ENCODE measurements at regions not wholly inside any gene's neighbourhood (a gene's known extent, or its start where the extent isn't known, plus 50 kb on each side); places are given as distances from the start of the nearest gene placed in this dataset.

DNA sequence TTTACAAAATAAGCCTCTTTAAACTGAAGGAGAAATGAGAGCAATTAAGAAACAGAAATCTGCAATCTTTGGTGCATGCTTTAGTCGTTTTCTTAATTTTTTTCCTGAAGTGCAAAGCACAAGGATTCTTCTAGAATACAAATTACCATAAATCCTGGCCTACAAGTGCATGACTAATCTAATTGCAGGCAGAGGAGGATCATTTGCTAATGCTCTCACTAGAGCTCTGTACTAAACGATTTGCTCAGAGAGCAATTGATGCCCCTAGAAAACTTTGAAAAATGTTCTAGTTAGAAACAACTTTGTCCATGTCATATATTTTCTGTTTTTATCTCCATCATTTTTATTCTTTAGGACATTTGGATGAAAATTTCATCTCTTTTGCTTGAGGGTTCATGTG, 193.2 kb downstream of the POU4F1 start:
- no peak for ATAC-seq
- Histone ChIP-seq H2AFZ (ENCODE audit: low read length) (no peak overlapping the region), H3K79me2 (ENCODE audit: insufficient read depth, low read length) (no peaks in the 10 kb centered on the region), H3K4me3 (replicated peaks in 1 of 3; ENCODE audit: insufficient read depth in 1 of 3, low read depth in 2 of 3, low read length in 3 of 3) (no peak overlapping the region), H3K9me3 (ENCODE audit: low read length) (no peaks in the 10 kb centered on the region), H3K36me3 (replicated peaks in 1 of 2; ENCODE audit: control insufficient read depth in 1 of 2, insufficient read depth in 2 of 2, low read length in 2 of 2) (no peaks in the 10 kb centered on the region), H3K27me3 (ENCODE audit: control insufficient read depth in 1 of 2, insufficient read depth in 2 of 2, low read length in 2 of 2) (no peaks in the 10 kb centered on the region), H3K4me2 (ENCODE audit: low read depth, low read length) (no peak overlapping the region), H3K4me1 (ENCODE audit: insufficient read depth, low read length) (no peaks in the 10 kb centered on the region), H4K20me1 (ENCODE audit: insufficient read depth, low read length) (no peaks in the 10 kb centered on the region), H3K27ac (ENCODE audit: extremely low read length, insufficient read depth, low read length) (no peak overlapping the region), H3K9ac (ENCODE audit: insufficient read depth, low read depth, low read length) (no peak overlapping the region)
- intact Hi-C loops (cut with micrococcal nuclease; ENCODE audit: unreplicated experiment) (no loop called here), in situ Hi-C loops (cut with HindIII; ENCODE audit: extremely low pct_ligation_motif_present, low pct_unique_long_range_greater_than_20kb) (no loop called here)
- ChIA-PET POLR2A (no interaction called here), CTCF (ENCODE audit: low intra/inter-chr PET ratio, low total read pairs) (no interaction called here)
- FAIRE-seq: no peak
- DNase-seq (ENCODE audit: low spot score): no peak
- BruUV-seq (replicated peaks): no TSS peak
- no peak for TF ChIP-seq MTF1 (CRISPR knock-in tag; IDR thresholded peaks at IDR 0.05)
- no peak for TF ChIP-seq NFIC (IDR thresholded peaks at IDR 0.05; ENCODE audit: low read length)
- TF ChIP-seq, protein P1, sequence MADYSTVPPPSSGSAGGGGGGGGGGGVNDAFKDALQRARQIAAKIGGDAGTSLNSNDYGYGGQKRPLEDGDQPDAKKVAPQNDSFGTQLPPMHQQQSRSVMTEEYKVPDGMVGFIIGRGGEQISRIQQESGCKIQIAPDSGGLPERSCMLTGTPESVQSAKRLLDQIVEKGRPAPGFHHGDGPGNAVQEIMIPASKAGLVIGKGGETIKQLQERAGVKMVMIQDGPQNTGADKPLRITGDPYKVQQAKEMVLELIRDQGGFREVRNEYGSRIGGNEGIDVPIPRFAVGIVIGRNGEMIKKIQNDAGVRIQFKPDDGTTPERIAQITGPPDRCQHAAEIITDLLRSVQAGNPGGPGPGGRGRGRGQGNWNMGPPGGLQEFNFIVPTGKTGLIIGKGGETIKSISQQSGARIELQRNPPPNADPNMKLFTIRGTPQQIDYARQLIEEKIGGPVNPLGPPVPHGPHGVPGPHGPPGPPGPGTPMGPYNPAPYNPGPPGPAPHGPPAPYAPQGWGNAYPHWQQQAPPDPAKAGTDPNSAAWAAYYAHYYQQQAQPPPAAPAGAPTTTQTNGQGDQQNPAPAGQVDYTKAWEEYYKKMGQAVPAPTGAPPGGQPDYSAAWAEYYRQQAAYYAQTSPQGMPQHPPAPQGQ (CRISPR knock-in tag; IDR thresholded peaks at IDR 0.05; ENCODE audit: borderline replicate concordance): no peak
- no peak for TF ChIP-seq AGO1 (IDR thresholded peaks at IDR 0.05; ENCODE audit: low read depth, low read length, poor library complexity, severe bottlenecking)
- no peak for TF ChIP-seq RARA (CRISPR knock-in tag; IDR thresholded peaks at IDR 0.05)
- TF ChIP-seq KAT2B (IDR thresholded peaks at IDR 0.05; ENCODE audit: borderline replicate concordance, low read depth, low read length): no peak
- TF ChIP-seq FOXO4 (CRISPR knock-in tag; conservative IDR thresholded peaks at IDR 0.05): no peak
- no peak for TF ChIP-seq TCF7 (IDR thresholded peaks at IDR 0.05; ENCODE audit: low read depth)
- TF ChIP-seq RCOR2 (CRISPR knock-in tag; IDR thresholded peaks at IDR 0.05): no peak
- TF ChIP-seq ZNF749 (CRISPR knock-in tag; IDR thresholded peaks at IDR 0.05; ENCODE audit: borderline replicate concordance): no peak
- no peak for TF ChIP-seq ZNF672 (CRISPR knock-in tag; IDR thresholded peaks at IDR 0.05)
- TF ChIP-seq, protein P2, sequence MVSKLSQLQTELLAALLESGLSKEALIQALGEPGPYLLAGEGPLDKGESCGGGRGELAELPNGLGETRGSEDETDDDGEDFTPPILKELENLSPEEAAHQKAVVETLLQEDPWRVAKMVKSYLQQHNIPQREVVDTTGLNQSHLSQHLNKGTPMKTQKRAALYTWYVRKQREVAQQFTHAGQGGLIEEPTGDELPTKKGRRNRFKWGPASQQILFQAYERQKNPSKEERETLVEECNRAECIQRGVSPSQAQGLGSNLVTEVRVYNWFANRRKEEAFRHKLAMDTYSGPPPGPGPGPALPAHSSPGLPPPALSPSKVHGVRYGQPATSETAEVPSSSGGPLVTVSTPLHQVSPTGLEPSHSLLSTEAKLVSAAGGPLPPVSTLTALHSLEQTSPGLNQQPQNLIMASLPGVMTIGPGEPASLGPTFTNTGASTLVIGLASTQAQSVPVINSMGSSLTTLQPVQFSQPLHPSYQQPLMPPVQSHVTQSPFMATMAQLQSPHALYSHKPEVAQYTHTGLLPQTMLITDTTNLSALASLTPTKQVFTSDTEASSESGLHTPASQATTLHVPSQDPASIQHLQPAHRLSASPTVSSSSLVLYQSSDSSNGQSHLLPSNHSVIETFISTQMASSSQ (IDR thresholded peaks at IDR 0.05; ENCODE audit: low read depth): no peak
- TF ChIP-seq, protein P2 (CRISPR knock-in tag; IDR thresholded peaks at IDR 0.05; ENCODE audit: borderline replicate concordance): no peak
- no peak for TF ChIP-seq KDM2A (CRISPR knock-in tag; IDR thresholded peaks at IDR 0.05; ENCODE audit: borderline replicate concordance, low read depth)
- no peak for TF ChIP-seq TCF12 (IDR thresholded peaks at IDR 0.05)
- no peak for TF ChIP-seq TCF12 (CRISPR knock-in tag; IDR thresholded peaks at IDR 0.05)
- 0% methylated on average over 2 of the region's 2 CpGs for WGBS (ENCODE audit: low lambda C conversion rate)

All from HepG2 (cell line).